ENCODE measurements at regions not wholly inside any gene's neighbourhood (a gene's known extent, or its start where the extent isn't known, plus 50 kb on each side); places are given as distances from the start of the nearest gene placed in this dataset.

GRCh38 chr15:35834866-35835265, 288.9 kb upstream of the DPH6 start:
- no peak for FAIRE-seq

GRCh38 chr15:35838424-35839111, 292.6 kb upstream of the DPH6 start:
- DNase-seq (ENCODE audit: low spot score in 2 of 2) (no peak), FAIRE-seq (no peak)

More at GRCh38 chr15:35834866-35835265, 288.9 kb upstream of the DPH6 start:
- no peak for DNase-seq (ENCODE audit: low spot score in 2 of 2)

- no peak for FAIRE-seq
- no peak for DNase-seq (ENCODE audit: low spot score in 2 of 2)
These were observed 296.7 kb upstream of the DPH6 start for GRCh38 chr15:35842631-35843030.

GRCh38 chr15:35843498-35843897, 297.5 kb upstream of the DPH6 start:
- FAIRE-seq (no peak), DNase-seq (ENCODE audit: low spot score in 2 of 2) (no peak)

- no peak for FAIRE-seq
- no peak for DNase-seq (ENCODE audit: low spot score in 2 of 2)
These were observed 304.3 kb upstream of the DPH6 start for GRCh38 chr15:35850284-35850683.

GRCh38 chr15:35851491-35851890, 305.5 kb upstream of the DPH6 start:
- no peak for FAIRE-seq
- DNase-seq (ENCODE audit: low spot score in 2 of 2), result no peak

- no peak for DNase-seq (ENCODE audit: low spot score in 2 of 2)
- FAIRE-seq, result no peak
These were observed 307.1 kb upstream of the DPH6 start for GRCh38 chr15:35852818-35853624.

GRCh38 chr15:35854316-35854715, 308.4 kb upstream of the DPH6 start:
- FAIRE-seq (no peak), DNase-seq (ENCODE audit: low spot score in 2 of 2) (no peak)

GRCh38 chr15:35857567-35858226, 311.7 kb upstream of the DPH6 start:
- DNase-seq (ENCODE audit: low spot score in 2 of 2) (no peak), FAIRE-seq (no peak)

GRCh38 chr15:35858707-35859106, 312.7 kb upstream of the DPH6 start:
- DNase-seq (ENCODE audit: low spot score in 2 of 2) (no peak), FAIRE-seq (no peak)

- no peak for DNase-seq (ENCODE audit: low spot score in 2 of 2)
- FAIRE-seq, result no peak
These were observed 317.7 kb upstream of the DPH6 start for GRCh38 chr15:35863655-35864054.

GRCh38 chr15:35867356-35867755, 321.4 kb upstream of the DPH6 start:
- FAIRE-seq, result no peak
- no peak for DNase-seq (ENCODE audit: low spot score in 2 of 2)

GRCh38 chr15:35871282-35871681, 325.3 kb upstream of the DPH6 start:
- DNase-seq (ENCODE audit: low spot score in 2 of 2) (no peak), FAIRE-seq (no peak)

- FAIRE-seq (no peak), DNase-seq (ENCODE audit: low spot score in 2 of 2) (no peak)
These were observed 325.8 kb upstream of the DPH6 start for GRCh38 chr15:35871812-35872211.

- FAIRE-seq (no peak), DNase-seq (ENCODE audit: low spot score in 2 of 2) (no peak)
These were observed 326.6 kb upstream of the DPH6 start for GRCh38 chr15:35872577-35872976.

GRCh38 chr15:35874260-35874905, 328.4 kb upstream of the DPH6 start:
- FAIRE-seq, result no peak
- DNase-seq (ENCODE audit: low spot score in 2 of 2), result no peak

GRCh38 chr15:35876762-35877161, 330.8 kb upstream of the DPH6 start:
- no peak for DNase-seq (ENCODE audit: low spot score in 2 of 2)

GRCh38 chr15:35880896-35881295, 334.9 kb upstream of the DPH6 start:
- FAIRE-seq, result no peak
- no peak for DNase-seq (ENCODE audit: low spot score in 2 of 2)

More at GRCh38 chr15:35876762-35877161, 330.8 kb upstream of the DPH6 start:
- FAIRE-seq, result no peak

GRCh38 chr15:35885870-35886269, 339.9 kb upstream of the DPH6 start:
- DNase-seq (ENCODE audit: low spot score in 2 of 2) (no peak), FAIRE-seq (no peak)

- FAIRE-seq (no peak), DNase-seq (ENCODE audit: low spot score in 2 of 2) (no peak)
These were observed 340.8 kb upstream of the DPH6 start for GRCh38 chr15:35886765-35887164.

GRCh38 chr15:35888815-35889214, 342.9 kb upstream of the DPH6 start:
- no peak for DNase-seq (ENCODE audit: low spot score in 2 of 2)
- FAIRE-seq, result no peak

All from frontal cortex (tissue), 3 donors.